Thyroid gland (tissue), 4 donors: ENCODE measurements at regions not wholly inside any gene's neighbourhood (a gene's known extent, or its start where the extent isn't known, plus 50 kb on each side); places are given as distances from the start of the nearest gene placed in this dataset.

Source experiments
- CTCF ChIP-seq, 6 experiments: fragments of 200-600 bp in 3 of 6; fragments of 450-650 bp in 3 of 6; sonication (generic) in 3 of 6; IDR thresholded peaks; one replicate each; pipeline ENCODE4 v1.5.1; 2016 to 2019; ENCODE audit warnings: antibody characterized with exemption in 6 of 6, mild to moderate bottlenecking in 2 of 6, inconsistent platforms in 1 of 6, moderate library complexity in 1 of 6
- POLR2A ChIP-seq, 2 donors: fragments of 450-650 bp; IDR thresholded peaks; one replicate each; pipeline ENCODE4 v1.6.1; 2017; ENCODE audit warnings: antibody characterized with exemption in 2 of 2, mild to moderate bottlenecking in 2 of 2, moderate library complexity in 1 of 2

- no peak for TF ChIP-seq CTCF (IDR thresholded peaks at IDR 0.05)
- no peak for TF ChIP-seq POLR2A (IDR thresholded peaks at IDR 0.05)
These were observed 249.4 kb downstream of the COX18 start for GRCh38 chr4:72820107-72820506.
